ENCODE measurements at regions not wholly inside any gene's neighbourhood (a gene's known extent, or its start where the extent isn't known, plus 50 kb on each side); places are given as distances from the start of the nearest gene placed in this dataset.
A peak's percentile ranks its signal among the peaks of the same experiment; 100 is the strongest.

DNA sequence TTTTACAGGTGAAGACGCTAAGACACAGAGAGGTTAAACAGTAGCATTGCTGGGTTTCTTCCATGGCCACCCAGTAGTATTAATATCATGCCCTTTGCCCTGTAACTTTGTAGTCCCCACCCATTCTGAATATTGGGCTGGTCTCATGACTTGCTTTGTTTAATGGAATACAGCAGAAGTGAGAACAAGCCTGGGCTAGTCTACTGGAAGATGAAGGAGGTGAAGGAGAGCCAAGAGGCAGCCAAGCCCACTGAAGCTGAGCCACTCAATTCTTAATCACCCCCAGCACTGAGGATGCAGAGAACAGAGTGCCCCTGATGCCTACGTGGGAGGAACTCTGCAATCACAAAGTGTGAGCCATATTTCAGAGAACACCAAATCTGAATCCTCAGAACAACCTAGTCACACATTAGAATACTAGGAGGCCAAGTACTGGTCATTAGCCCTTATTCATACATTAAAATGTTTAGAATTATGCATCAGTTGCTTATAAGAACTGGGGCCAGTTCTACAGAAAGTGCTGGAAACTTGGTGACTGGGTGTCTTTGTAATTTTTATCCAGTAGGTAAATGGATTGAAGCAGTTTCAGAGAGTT, 202.5 kb upstream of the ADRA1D start:
- TF ChIP-seq POLR2A (IDR thresholded peaks at IDR 0.05) (no peak), POLR2AphosphoS5 (IDR thresholded peaks at IDR 0.05) (no peak)
- TF ChIP-seq, protein P1, sequence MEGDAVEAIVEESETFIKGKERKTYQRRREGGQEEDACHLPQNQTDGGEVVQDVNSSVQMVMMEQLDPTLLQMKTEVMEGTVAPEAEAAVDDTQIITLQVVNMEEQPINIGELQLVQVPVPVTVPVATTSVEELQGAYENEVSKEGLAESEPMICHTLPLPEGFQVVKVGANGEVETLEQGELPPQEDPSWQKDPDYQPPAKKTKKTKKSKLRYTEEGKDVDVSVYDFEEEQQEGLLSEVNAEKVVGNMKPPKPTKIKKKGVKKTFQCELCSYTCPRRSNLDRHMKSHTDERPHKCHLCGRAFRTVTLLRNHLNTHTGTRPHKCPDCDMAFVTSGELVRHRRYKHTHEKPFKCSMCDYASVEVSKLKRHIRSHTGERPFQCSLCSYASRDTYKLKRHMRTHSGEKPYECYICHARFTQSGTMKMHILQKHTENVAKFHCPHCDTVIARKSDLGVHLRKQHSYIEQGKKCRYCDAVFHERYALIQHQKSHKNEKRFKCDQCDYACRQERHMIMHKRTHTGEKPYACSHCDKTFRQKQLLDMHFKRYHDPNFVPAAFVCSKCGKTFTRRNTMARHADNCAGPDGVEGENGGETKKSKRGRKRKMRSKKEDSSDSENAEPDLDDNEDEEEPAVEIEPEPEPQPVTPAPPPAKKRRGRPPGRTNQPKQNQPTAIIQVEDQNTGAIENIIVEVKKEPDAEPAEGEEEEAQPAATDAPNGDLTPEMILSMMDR (IDR thresholded peaks at IDR 0.05), result no peak
- Histone ChIP-seq H3K4me3 (no peak overlapping the region), H3K36me3 (no peaks in the 10 kb centered on the region), H3K4me1 (replicated peaks) (no peaks in the 10 kb centered on the region), H3K27me3 (replicated peaks; ENCODE audit: insufficient read depth) (no peaks in the 10 kb centered on the region), H3K9me3 (no peaks in the 10 kb centered on the region), H3K27ac (no peak overlapping the region)
- WGBS, result 66% methylated on average over 2 of the region's 2 CpGs
- DNase-seq (ENCODE audit: low spot score), result no peak
- intact Hi-C loops (cut with DNase I), result no loop called here

GRCh38 chr20:4449957-4450715, 201.0 kb upstream of the ADRA1D start:
- no peak for TF ChIP-seq POLR2A (IDR thresholded peaks at IDR 0.05)
- TF ChIP-seq, protein P1 (IDR thresholded peaks at IDR 0.05), result peak in 1 of 4 experiments; percentile 17
- WGBS, result 71% methylated on average over 11 of the region's 11 CpGs
- DNase-seq (ENCODE audit: low spot score), result no peak
- Histone ChIP-seq H3K4me1 (replicated peaks) (no peaks in the 10 kb centered on the region), H3K4me3 (no peak overlapping the region), H3K36me3 (no peaks in the 10 kb centered on the region), H3K27ac (no peak overlapping the region), H3K27me3 (replicated peaks; ENCODE audit: insufficient read depth) (no peaks in the 10 kb centered on the region), H3K9me3 (no peaks in the 10 kb centered on the region)
- intact Hi-C loops (cut with DNase I), result no loop called here

- WGBS, result 30% methylated on average over 4 of the region's 4 CpGs
- no peak overlapping the region for H3K27ac ChIP-seq
- TF ChIP-seq, protein P1 (IDR thresholded peaks at IDR 0.05), result no peak
- TF ChIP-seq POLR2A (IDR thresholded peaks at IDR 0.05) (no peak), POLR2AphosphoS5 (IDR thresholded peaks at IDR 0.05) (no peak)
- H3K9me3 ChIP-seq, result no peaks in the 10 kb centered on the region
- intact Hi-C loops (cut with DNase I), result no loop called here
- H3K4me3 ChIP-seq, result no peak overlapping the region
- H3K4me1 ChIP-seq (replicated peaks), result no peaks in the 10 kb centered on the region
- no peaks in the 10 kb centered on the region for H3K27me3 ChIP-seq (replicated peaks; ENCODE audit: insufficient read depth)
- DNase-seq (ENCODE audit: low spot score), result no peak
- no peaks in the 10 kb centered on the region for H3K36me3 ChIP-seq
Measured at GRCh38 chr20:4445784-4446183, 196.7 kb upstream of the ADRA1D start.

GRCh38 chr20:4445331-4445730, 196.2 kb upstream of the ADRA1D start:
- intact Hi-C loops (cut with DNase I), result no loop called here
- Histone ChIP-seq H3K4me1 (replicated peaks) (no peaks in the 10 kb centered on the region), H3K27me3 (replicated peaks; ENCODE audit: insufficient read depth) (no peaks in the 10 kb centered on the region), H3K4me3 (no peak overlapping the region), H3K27ac (no peak overlapping the region), H3K36me3 (no peaks in the 10 kb centered on the region), H3K9me3 (no peaks in the 10 kb centered on the region)
- TF ChIP-seq POLR2A (IDR thresholded peaks at IDR 0.05), result no peak
- 73% methylated on average over 2 of the region's 2 CpGs for WGBS
- no peak for DNase-seq (ENCODE audit: low spot score)

GRCh38 chr20:4444404-4444803, 195.3 kb upstream of the ADRA1D start:
- Histone ChIP-seq H3K27me3 (replicated peaks; ENCODE audit: insufficient read depth) (no peaks in the 10 kb centered on the region), H3K4me3 (no peak overlapping the region), H3K4me1 (replicated peaks) (no peaks in the 10 kb centered on the region), H3K9me3 (no peaks in the 10 kb centered on the region), H3K36me3 (no peaks in the 10 kb centered on the region), H3K27ac (no peak overlapping the region)
- DNase-seq (ENCODE audit: low spot score), result no peak
- intact Hi-C loops (cut with DNase I), result no loop called here
- TF ChIP-seq, protein P1 (IDR thresholded peaks at IDR 0.05), result no peak
- no peak for TF ChIP-seq POLR2AphosphoS5 (IDR thresholded peaks at IDR 0.05)
- TF ChIP-seq POLR2A (IDR thresholded peaks at IDR 0.05), result no peak
- 43% methylated on average over 2 of the region's 2 CpGs for WGBS
